ENCODE measurements at regions not wholly inside any gene's neighbourhood (a gene's known extent, or its start where the extent isn't known, plus 50 kb on each side); places are given as distances from the start of the nearest gene placed in this dataset.

DNA sequence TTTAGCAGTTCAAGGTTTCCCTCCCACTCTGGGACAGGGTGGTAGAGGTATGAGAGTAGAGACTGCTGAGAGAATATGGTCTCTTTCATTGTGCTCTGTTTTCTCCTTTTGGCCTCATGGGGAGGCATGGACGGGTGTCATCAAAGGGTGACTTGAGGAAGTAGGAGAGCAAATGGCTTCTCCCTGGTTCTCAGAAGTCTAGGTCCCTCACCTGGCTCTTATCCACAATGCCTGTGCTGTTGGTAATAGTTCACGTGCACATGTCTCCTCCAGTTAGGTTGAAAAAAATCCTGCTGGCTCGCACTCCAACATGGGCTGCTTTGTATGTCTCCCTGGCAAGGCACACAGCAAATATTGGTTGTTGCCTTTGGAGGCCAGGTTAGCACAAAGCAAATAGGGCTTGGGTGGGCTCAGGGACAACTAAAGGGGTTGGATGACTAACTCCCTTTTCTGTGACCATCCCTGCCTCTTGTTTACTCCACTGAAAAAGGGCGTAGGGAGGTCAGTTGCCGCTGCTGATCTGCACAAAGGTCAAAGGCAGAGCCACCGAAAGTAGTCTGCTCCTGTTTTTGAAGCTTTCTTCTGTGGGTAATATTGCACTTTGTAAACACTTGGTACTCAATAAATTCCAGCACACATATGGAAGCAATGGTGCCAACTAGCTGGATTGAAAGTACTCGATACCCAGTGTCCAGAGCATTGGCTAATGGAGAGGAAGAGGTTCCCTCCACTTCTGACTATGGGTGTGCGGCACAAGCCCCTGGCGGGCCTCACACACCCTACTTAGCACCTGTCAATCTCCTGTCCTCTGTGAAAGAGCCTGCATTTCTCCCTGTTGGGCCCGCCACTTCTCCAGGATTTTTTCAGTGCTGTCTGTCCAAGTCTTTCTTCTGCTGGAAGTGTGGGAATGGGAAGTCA lies 121.8 kb downstream of the SLC38A6 start:
- no peak for DNase-seq (ENCODE audit: low read depth)

More for the DNA sequence above, 121.8 kb downstream of the SLC38A6 start:
- H3K4me3 ChIP-seq (ENCODE audit: low read length): no peak overlapping the region
- TF ChIP-seq, protein P1, sequence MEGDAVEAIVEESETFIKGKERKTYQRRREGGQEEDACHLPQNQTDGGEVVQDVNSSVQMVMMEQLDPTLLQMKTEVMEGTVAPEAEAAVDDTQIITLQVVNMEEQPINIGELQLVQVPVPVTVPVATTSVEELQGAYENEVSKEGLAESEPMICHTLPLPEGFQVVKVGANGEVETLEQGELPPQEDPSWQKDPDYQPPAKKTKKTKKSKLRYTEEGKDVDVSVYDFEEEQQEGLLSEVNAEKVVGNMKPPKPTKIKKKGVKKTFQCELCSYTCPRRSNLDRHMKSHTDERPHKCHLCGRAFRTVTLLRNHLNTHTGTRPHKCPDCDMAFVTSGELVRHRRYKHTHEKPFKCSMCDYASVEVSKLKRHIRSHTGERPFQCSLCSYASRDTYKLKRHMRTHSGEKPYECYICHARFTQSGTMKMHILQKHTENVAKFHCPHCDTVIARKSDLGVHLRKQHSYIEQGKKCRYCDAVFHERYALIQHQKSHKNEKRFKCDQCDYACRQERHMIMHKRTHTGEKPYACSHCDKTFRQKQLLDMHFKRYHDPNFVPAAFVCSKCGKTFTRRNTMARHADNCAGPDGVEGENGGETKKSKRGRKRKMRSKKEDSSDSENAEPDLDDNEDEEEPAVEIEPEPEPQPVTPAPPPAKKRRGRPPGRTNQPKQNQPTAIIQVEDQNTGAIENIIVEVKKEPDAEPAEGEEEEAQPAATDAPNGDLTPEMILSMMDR (conservative IDR thresholded peaks at IDR 0.05; ENCODE audit: low read length): no peak
